ENCODE measurements at regions not wholly inside any gene's neighbourhood (a gene's known extent, or its start where the extent isn't known, plus 50 kb on each side); places are given as distances from the start of the nearest gene placed in this dataset.

- Histone ChIP-seq H4K91ac (ENCODE audit: low read length) (no peak overlapping the region), H4K8ac (ENCODE audit: low read length) (no peak overlapping the region), H3K23ac (ENCODE audit: low read length in 2 of 2) (no peak overlapping the region), H3K27ac (ENCODE audit: low read length, poor library complexity, severe bottlenecking) (no peak overlapping the region), H3K14ac (ENCODE audit: low read length in 2 of 2) (no peak overlapping the region), H2BK5ac (ENCODE audit: low read depth, low read length, poor library complexity, severe bottlenecking) (no peak overlapping the region), H3K4ac (ENCODE audit: low read depth in 1 of 2, low read length in 2 of 2) (no peak overlapping the region), H3K4me1 (ENCODE audit: control insufficient read depth, insufficient read depth, low read depth, low read length) (no peaks in the 10 kb centered on the region), H2BK15ac (ENCODE audit: low read depth, poor library complexity, severe bottlenecking) (no peak overlapping the region), H3K9me3 (ENCODE audit: control insufficient read depth, low read length) (no peaks in the 10 kb centered on the region), H2AK5ac (ENCODE audit: low read length, severe bottlenecking) (no peak overlapping the region), H3K4me2 (ENCODE audit: low read length, poor library complexity, severe bottlenecking) (no peak overlapping the region), H3K27me3 (ENCODE audit: control insufficient read depth in 1 of 2, insufficient read depth in 1 of 2, low read length in 2 of 2) (peaks cover 0 to 12% of the 10 kb centered on the region in 2 experiments), H3K79me1 (replicated peaks; ENCODE audit: low read length, poor library complexity, severe bottlenecking) (no peaks in the 10 kb centered on the region), H3K18ac (ENCODE audit: low read depth in 1 of 2, low read length in 2 of 2) (no peak overlapping the region), H3K4me3 (ENCODE audit: insufficient read depth in 1 of 2, low read depth in 1 of 2, low read length in 2 of 2) (no peak overlapping the region), H2BK12ac (ENCODE audit: low read length in 2 of 2) (no peak overlapping the region), H2AFZ (ENCODE audit: low read depth, low read length) (no peak overlapping the region), H2BK120ac (ENCODE audit: low read depth, low read length) (no peak overlapping the region), H3K9ac (ENCODE audit: low read length) (no peak overlapping the region), H3K36me3 (ENCODE audit: control insufficient read depth in 1 of 2, insufficient read depth in 2 of 2, low read depth in 1 of 2, low read length in 2 of 2) (no peaks in the 10 kb centered on the region)
- 77% methylated on average over 5 of the region's 6 CpGs for WGBS
- DNase-seq: no peak
Observed at GRCh38 chr16:47972246-47972985, 183.4 kb downstream of the ABCC12 start.

GRCh38 chr16:47971225-47971624 is 184.6 kb downstream of the ABCC12 start:
- H2AFZ ChIP-seq (ENCODE audit: low read depth, low read length): no peak overlapping the region
- H3K4ac ChIP-seq (ENCODE audit: low read depth in 1 of 2, low read length in 2 of 2): no peak overlapping the region
- H3K14ac ChIP-seq (ENCODE audit: low read length in 2 of 2): no peak overlapping the region
- no peak overlapping the region for H3K4me2 ChIP-seq (ENCODE audit: low read length, poor library complexity, severe bottlenecking)
- H3K4me3 ChIP-seq (ENCODE audit: insufficient read depth in 1 of 2, low read depth in 1 of 2, low read length in 2 of 2): no peak overlapping the region
- no peak overlapping the region for H3K27ac ChIP-seq (ENCODE audit: low read length, poor library complexity, severe bottlenecking)
- no peak overlapping the region for H2BK120ac ChIP-seq (ENCODE audit: low read depth, low read length)
- no peak overlapping the region for H3K23ac ChIP-seq (ENCODE audit: low read length in 2 of 2)
- H3K79me1 ChIP-seq (replicated peaks; ENCODE audit: low read length, poor library complexity, severe bottlenecking): no peaks in the 10 kb centered on the region
- peaks cover 0 to 1% of the 10 kb centered on the region in 2 experiments for H3K27me3 ChIP-seq (ENCODE audit: control insufficient read depth in 1 of 2, insufficient read depth in 1 of 2, low read length in 2 of 2)
- no peaks in the 10 kb centered on the region for H3K4me1 ChIP-seq (ENCODE audit: control insufficient read depth, insufficient read depth, low read depth, low read length)
- DNase-seq: no peak
- no peak overlapping the region for H2BK12ac ChIP-seq (ENCODE audit: low read length in 2 of 2)
- no peak overlapping the region for H2AK5ac ChIP-seq (ENCODE audit: low read length, severe bottlenecking)
- H3K18ac ChIP-seq (ENCODE audit: low read depth in 1 of 2, low read length in 2 of 2): no peak overlapping the region
- H2BK5ac ChIP-seq (ENCODE audit: low read depth, low read length, poor library complexity, severe bottlenecking): no peak overlapping the region
- no peak overlapping the region for H4K91ac ChIP-seq (ENCODE audit: low read length)
- 50% methylated on average over 2 of the region's 2 CpGs for WGBS
- no peak overlapping the region for H2BK15ac ChIP-seq (ENCODE audit: low read depth, poor library complexity, severe bottlenecking)
- H4K8ac ChIP-seq (ENCODE audit: low read length): no peak overlapping the region
- H3K9me3 ChIP-seq (ENCODE audit: control insufficient read depth, low read length): no peaks in the 10 kb centered on the region
- H3K36me3 ChIP-seq (ENCODE audit: control insufficient read depth in 1 of 2, insufficient read depth in 2 of 2, low read depth in 1 of 2, low read length in 2 of 2): no peaks in the 10 kb centered on the region
- no peak overlapping the region for H3K9ac ChIP-seq (ENCODE audit: low read length)

GRCh38 chr16:47970291-47970931 is 185.4 kb downstream of the ABCC12 start:
- H3K23ac ChIP-seq (ENCODE audit: low read length in 2 of 2): no peak overlapping the region
- no peak overlapping the region for H2BK12ac ChIP-seq (ENCODE audit: low read length in 2 of 2)
- no peaks in the 10 kb centered on the region for H3K27me3 ChIP-seq (ENCODE audit: control insufficient read depth in 1 of 2, insufficient read depth in 1 of 2, low read length in 2 of 2)
- no peaks in the 10 kb centered on the region for H3K36me3 ChIP-seq (ENCODE audit: control insufficient read depth in 1 of 2, insufficient read depth in 2 of 2, low read depth in 1 of 2, low read length in 2 of 2)
- no peak overlapping the region for H4K8ac ChIP-seq (ENCODE audit: low read length)
- H3K79me1 ChIP-seq (replicated peaks; ENCODE audit: low read length, poor library complexity, severe bottlenecking): no peaks in the 10 kb centered on the region
- H2BK120ac ChIP-seq (ENCODE audit: low read depth, low read length): no peak overlapping the region
- H2BK5ac ChIP-seq (ENCODE audit: low read depth, low read length, poor library complexity, severe bottlenecking): no peak overlapping the region
- no peak overlapping the region for H4K91ac ChIP-seq (ENCODE audit: low read length)
- 20% methylated on average over 1 of the region's 2 CpGs for WGBS
- no peak overlapping the region for H3K4ac ChIP-seq (ENCODE audit: low read depth in 1 of 2, low read length in 2 of 2)
- H2AK5ac ChIP-seq (ENCODE audit: low read length, severe bottlenecking): no peak overlapping the region
- no peak overlapping the region for H3K4me2 ChIP-seq (ENCODE audit: low read length, poor library complexity, severe bottlenecking)
- no peaks in the 10 kb centered on the region for H3K9me3 ChIP-seq (ENCODE audit: control insufficient read depth, low read length)
- no peak overlapping the region for H2AFZ ChIP-seq (ENCODE audit: low read depth, low read length)
- no peak overlapping the region for H3K9ac ChIP-seq (ENCODE audit: low read length)
- H2BK15ac ChIP-seq (ENCODE audit: low read depth, poor library complexity, severe bottlenecking): no peak overlapping the region
- H3K14ac ChIP-seq (ENCODE audit: low read length in 2 of 2): no peak overlapping the region
- no peak overlapping the region for H3K18ac ChIP-seq (ENCODE audit: low read depth in 1 of 2, low read length in 2 of 2)
- no peaks in the 10 kb centered on the region for H3K4me1 ChIP-seq (ENCODE audit: control insufficient read depth, insufficient read depth, low read depth, low read length)
- no peak overlapping the region for H3K4me3 ChIP-seq (ENCODE audit: insufficient read depth in 1 of 2, low read depth in 1 of 2, low read length in 2 of 2)
- H3K27ac ChIP-seq (ENCODE audit: low read length, poor library complexity, severe bottlenecking): no peak overlapping the region
- DNase-seq: peak; percentile 57

- no peak overlapping the region for H3K4me2 ChIP-seq (ENCODE audit: low read length, poor library complexity, severe bottlenecking)
- no peaks in the 10 kb centered on the region for H3K9me3 ChIP-seq (ENCODE audit: control insufficient read depth, low read length)
- H2BK5ac ChIP-seq (ENCODE audit: low read depth, low read length, poor library complexity, severe bottlenecking): no peak overlapping the region
- no peak overlapping the region for H2BK15ac ChIP-seq (ENCODE audit: low read depth, poor library complexity, severe bottlenecking)
- no peak overlapping the region for H2AFZ ChIP-seq (ENCODE audit: low read depth, low read length)
- H3K79me1 ChIP-seq (replicated peaks; ENCODE audit: low read length, poor library complexity, severe bottlenecking): no peaks in the 10 kb centered on the region
- no peak overlapping the region for H3K4ac ChIP-seq (ENCODE audit: low read depth in 1 of 2, low read length in 2 of 2)
- H3K18ac ChIP-seq (ENCODE audit: low read depth in 1 of 2, low read length in 2 of 2): no peak overlapping the region
- no peaks in the 10 kb centered on the region for H3K27me3 ChIP-seq (ENCODE audit: control insufficient read depth in 1 of 2, insufficient read depth in 1 of 2, low read length in 2 of 2)
- WGBS: 46% methylated on average over 2 of the region's 2 CpGs
- H4K91ac ChIP-seq (ENCODE audit: low read length): no peak overlapping the region
- H3K9ac ChIP-seq (ENCODE audit: low read length): no peak overlapping the region
- H3K4me1 ChIP-seq (ENCODE audit: control insufficient read depth, insufficient read depth, low read depth, low read length): no peaks in the 10 kb centered on the region
- no peak overlapping the region for H3K23ac ChIP-seq (ENCODE audit: low read length in 2 of 2)
- H2BK120ac ChIP-seq (ENCODE audit: low read depth, low read length): no peak overlapping the region
- H4K8ac ChIP-seq (ENCODE audit: low read length): no peak overlapping the region
- H3K27ac ChIP-seq (ENCODE audit: low read length, poor library complexity, severe bottlenecking): no peak overlapping the region
- no peak overlapping the region for H2AK5ac ChIP-seq (ENCODE audit: low read length, severe bottlenecking)
- no peak overlapping the region for H3K14ac ChIP-seq (ENCODE audit: low read length in 2 of 2)
- no peak for DNase-seq
- H3K36me3 ChIP-seq (ENCODE audit: control insufficient read depth in 1 of 2, insufficient read depth in 2 of 2, low read depth in 1 of 2, low read length in 2 of 2): no peaks in the 10 kb centered on the region
- H3K4me3 ChIP-seq (ENCODE audit: insufficient read depth in 1 of 2, low read depth in 1 of 2, low read length in 2 of 2): no peak overlapping the region
- H2BK12ac ChIP-seq (ENCODE audit: low read length in 2 of 2): no peak overlapping the region
Observed at GRCh38 chr16:47967374-47967773, 188.4 kb downstream of the ABCC12 start.

Measured in mesenchymal stem cell (in vitro differentiated cells and primary cell).